BJ (cell line): ENCODE measurements at regions not wholly inside any gene's neighbourhood (a gene's known extent, or its start where the extent isn't known, plus 50 kb on each side); places are given as distances from the start of the nearest gene placed in this dataset.
"Not testable (repeated sequence)": the region's sequence is repeated elsewhere in the genome, so short reads cannot be mapped to it uniquely, and the experiment has no call there.

ENCODE experiments used
- CTCF ChIA-PET: fragments of 350-600 bp; formaldehyde crosslinking; extraction: SDS; loops from one replicate; lab custom pipeline; 2021; ENCODE audit warnings: antibody characterized with exemption, inconsistent platforms; lab: Yijun Ruan, JAX
- POLR2A ChIA-PET: fragments of 300-600 bp; sonication (Branson Sonifier 250); formaldehyde crosslinking; extraction: SDS; loops from one replicate; lab custom pipeline; 2021; ENCODE audit warnings: antibody characterized with exemption; lab: Charles Lee
- DNase-seq: peaks from one replicate; pipeline ENCODE4 v3.0.0-alpha.2; 2011; ENCODE audit warnings: low read depth
- H3K27me3 ChIP-seq: 2 replicates; pipeline ENCODE4 v1.6.0; 2011; ENCODE audit warnings: low read length; ENCODE audit not compliant: control insufficient read depth, insufficient read depth
- H3K36me3 ChIP-seq: 2 replicates; pipeline ENCODE4 v1.5.1; 2011; ENCODE audit warnings: low read length; ENCODE audit not compliant: control insufficient read depth, insufficient read depth
- H3K4me3 ChIP-seq: 2 replicates; pipeline ENCODE4 v1.5.1; 2011; ENCODE audit warnings: low read depth, mild to moderate bottlenecking, control low read depth, low read length
- CTCF ChIP-seq: IDR thresholded peaks from 2 replicates; pipeline ENCODE4 v1.5.1; 2011; ENCODE audit warnings: low read depth, mild to moderate bottlenecking, control low read depth, inconsistent platforms, low read length, moderate library complexity; ENCODE audit not compliant: insufficient read depth

GRCh38 chr4:137896221-137896737, 345.9 kb downstream of the SLC7A11 start:
- H3K36me3 ChIP-seq: no peaks in the 10 kb centered on the region
- no peaks in the 10 kb centered on the region for H3K27me3 ChIP-seq
- DNase-seq: no peak
- no peak for TF ChIP-seq CTCF
- ChIA-PET CTCF (interaction anchor here (0.6 to 0.7 kb wide), 3 partner anchors 8 to 647 kb away, joined by 3 to 5 read pairs (median 4); no protein-coding TSS in a partner anchor), POLR2A (no interaction called here)
- no peak overlapping the region for H3K4me3 ChIP-seq

DNA sequence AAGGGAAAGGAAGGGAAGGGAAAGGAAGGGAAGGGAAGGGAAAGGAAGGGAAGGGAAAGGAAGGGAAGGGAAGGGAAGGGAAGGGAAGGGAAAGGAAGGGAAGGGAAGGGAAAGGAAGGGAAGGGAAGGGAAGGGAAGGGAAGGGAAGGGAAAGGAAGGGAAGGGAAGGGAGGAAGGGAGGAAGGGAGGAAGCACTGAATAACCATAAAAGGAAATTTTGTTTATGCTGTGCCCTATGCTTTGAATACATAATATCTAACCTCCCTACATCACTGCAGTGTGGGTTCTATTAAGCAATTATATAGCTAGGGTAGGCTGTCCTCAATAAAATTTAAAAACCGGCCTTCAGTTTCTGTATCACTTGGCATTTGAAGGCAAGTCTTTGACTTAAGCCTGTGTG, 346.6 kb downstream of the SLC7A11 start:
- POLR2A ChIA-PET, DNase-seq, H3K27me3 ChIP-seq, H3K36me3 ChIP-seq, CTCF ChIA-PET, H3K4me3 ChIP-seq: not testable (repeated sequence)

DNA sequence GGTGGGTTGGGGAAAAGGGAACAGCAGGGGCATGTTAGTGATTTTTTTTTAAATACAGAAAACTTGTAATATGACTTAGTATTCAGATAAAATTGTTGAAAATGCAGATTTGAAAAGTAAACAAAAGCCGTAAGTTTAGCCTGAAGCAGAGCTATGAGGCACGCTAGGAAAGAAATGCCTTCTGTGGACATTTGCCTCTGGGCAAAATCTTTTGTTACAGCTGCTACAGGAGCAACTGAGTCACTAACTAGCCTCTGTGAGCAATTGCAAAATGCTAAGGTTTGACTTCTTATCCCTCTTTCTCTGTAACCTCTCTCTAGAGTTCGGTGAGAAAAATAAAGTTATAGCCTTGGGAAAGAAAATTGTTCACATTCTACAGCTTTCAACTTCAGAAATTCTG, 350.0 kb downstream of the SLC7A11 start:
- peak; percentile 13 for DNase-seq
- CTCF ChIA-PET: no interaction called here

GRCh38 chr4:137890812-137891211, 351.3 kb downstream of the SLC7A11 start:
- Histone ChIP-seq H3K36me3 (no peaks in the 10 kb centered on the region), H3K4me3 (no peak overlapping the region), H3K27me3 (no peaks in the 10 kb centered on the region)
- no peak for DNase-seq
- POLR2A ChIA-PET: no interaction called here
- CTCF ChIA-PET: no interaction called here
- no peak for TF ChIP-seq CTCF

More for the DNA sequence above, 350.0 kb downstream of the SLC7A11 start:
- no peak for TF ChIP-seq CTCF
- no peaks in the 10 kb centered on the region for H3K27me3 ChIP-seq
- H3K4me3 ChIP-seq: no peak overlapping the region
- POLR2A ChIA-PET: no interaction called here
- H3K36me3 ChIP-seq: no peaks in the 10 kb centered on the region

DNA sequence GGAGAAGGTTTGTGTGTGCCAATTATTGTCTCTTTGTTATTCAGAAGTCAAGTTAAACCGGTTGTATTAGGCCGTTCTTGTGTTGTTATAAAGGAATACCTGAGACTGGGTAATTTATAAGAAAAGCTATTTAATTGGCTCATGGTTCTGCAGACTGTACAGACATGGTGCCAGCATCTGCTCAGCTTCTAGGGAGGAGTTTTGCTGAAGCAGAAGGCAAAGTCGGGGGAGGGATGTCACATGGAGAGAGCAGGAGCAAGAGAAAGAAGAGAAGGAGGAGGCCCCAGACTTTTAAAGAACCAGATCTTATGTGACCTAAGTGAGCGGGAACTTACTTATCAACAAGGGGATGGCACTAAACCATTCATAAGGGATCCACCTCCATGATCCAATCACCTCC, 349.3 kb upstream of the PCDH18 start:
- ChIA-PET POLR2A (no interaction called here), CTCF (no interaction called here)
- no peak for DNase-seq
- Histone ChIP-seq H3K27me3 (no peaks in the 10 kb centered on the region), H3K4me3 (no peak overlapping the region), H3K36me3 (no peaks in the 10 kb centered on the region)
- TF ChIP-seq CTCF: no peak

DNA sequence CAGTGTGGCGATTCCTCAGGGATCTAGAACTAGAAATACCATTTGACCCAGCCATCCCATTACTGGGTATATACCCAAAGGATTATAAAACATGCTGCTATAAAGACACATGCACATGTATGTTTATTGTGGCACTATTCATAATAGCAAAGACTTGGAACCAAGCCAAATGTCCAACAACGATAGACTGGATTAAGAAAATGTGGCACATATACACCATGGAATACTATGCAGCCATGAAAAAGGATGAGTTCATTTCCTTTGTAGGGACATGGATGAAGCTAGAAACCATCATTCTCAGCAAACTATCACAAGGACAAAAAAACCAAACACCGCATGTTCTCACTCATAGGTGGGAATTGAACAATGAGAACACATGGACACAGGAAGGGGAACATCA, 335.8 kb upstream of the PCDH18 start:
- H3K36me3 ChIP-seq, CTCF ChIA-PET, DNase-seq, POLR2A ChIA-PET, H3K27me3 ChIP-seq, H3K4me3 ChIP-seq: not testable (repeated sequence)
